ENCODE measurements at regions not wholly inside any gene's neighbourhood (a gene's known extent, or its start where the extent isn't known, plus 50 kb on each side); places are given as distances from the start of the nearest gene placed in this dataset.
A peak's percentile ranks its signal among the peaks of the same experiment; 100 is the strongest.

DNA sequence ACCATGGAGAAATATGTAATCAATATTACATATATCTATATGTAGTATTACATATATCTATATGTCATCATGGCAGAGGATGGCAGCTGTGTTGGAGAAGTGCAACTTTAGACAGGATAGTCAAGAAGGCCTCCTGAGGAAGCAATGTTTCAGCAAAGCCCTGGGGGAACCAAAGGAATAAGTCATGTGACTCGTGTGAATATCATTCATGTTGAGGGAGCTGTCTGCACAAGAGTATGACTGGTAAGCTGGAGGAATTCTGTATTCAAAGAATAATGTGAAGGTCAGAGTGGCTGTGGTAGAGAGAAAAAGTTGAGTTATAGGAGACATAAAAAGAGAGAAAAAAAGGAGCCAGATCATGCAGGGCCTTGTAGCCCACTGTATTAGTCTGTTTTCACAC lies 92.9 kb upstream of the EDNRA start:
- Histone ChIP-seq H3K4me1 (no peaks in the 10 kb centered on the region; the same call in 1 of the 2 replicates), H3K36me3 (no peaks in the 10 kb centered on the region), H3K4me3 (ENCODE audit: low read depth, low read length) (no peak overlapping the region), H3K9me3 (peaks cover 5% of the 10 kb centered on the region; the same call in 1 of the 2 replicates), H3K27me3 (no peaks in the 10 kb centered on the region)
- DNase-seq: no peak
- TF ChIP-seq, protein P1, sequence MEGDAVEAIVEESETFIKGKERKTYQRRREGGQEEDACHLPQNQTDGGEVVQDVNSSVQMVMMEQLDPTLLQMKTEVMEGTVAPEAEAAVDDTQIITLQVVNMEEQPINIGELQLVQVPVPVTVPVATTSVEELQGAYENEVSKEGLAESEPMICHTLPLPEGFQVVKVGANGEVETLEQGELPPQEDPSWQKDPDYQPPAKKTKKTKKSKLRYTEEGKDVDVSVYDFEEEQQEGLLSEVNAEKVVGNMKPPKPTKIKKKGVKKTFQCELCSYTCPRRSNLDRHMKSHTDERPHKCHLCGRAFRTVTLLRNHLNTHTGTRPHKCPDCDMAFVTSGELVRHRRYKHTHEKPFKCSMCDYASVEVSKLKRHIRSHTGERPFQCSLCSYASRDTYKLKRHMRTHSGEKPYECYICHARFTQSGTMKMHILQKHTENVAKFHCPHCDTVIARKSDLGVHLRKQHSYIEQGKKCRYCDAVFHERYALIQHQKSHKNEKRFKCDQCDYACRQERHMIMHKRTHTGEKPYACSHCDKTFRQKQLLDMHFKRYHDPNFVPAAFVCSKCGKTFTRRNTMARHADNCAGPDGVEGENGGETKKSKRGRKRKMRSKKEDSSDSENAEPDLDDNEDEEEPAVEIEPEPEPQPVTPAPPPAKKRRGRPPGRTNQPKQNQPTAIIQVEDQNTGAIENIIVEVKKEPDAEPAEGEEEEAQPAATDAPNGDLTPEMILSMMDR (IDR thresholded peaks at IDR 0.05; ENCODE audit: low read depth, low read length): no peak

DNA sequence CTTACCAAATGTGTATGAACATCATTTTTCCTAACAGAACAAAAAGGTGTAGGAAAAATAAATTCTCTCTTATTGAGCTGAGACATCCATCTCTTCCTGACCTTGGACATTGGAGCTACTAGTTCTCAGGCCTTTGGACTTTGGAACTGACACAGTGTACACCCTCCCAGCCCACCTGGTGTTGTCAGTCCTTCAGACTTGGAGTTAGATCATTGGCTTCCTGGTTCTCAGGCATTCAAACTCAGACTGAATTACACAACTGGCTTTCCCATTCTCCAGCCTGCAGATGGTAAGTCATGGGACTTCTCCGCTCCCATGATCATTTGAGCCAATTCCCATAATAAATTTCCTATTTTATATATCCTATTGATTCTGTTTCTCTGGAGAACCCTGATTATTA lies 84.8 kb upstream of the EDNRA start:
- Histone ChIP-seq H3K36me3 (no peaks in the 10 kb centered on the region), H3K27me3 (no peaks in the 10 kb centered on the region), H3K4me3 (ENCODE audit: low read depth, low read length) (no peak overlapping the region), H3K4me1 (no peaks in the 10 kb centered on the region), H3K9me3 (no peaks in the 10 kb centered on the region)
- TF ChIP-seq, protein P1 (IDR thresholded peaks at IDR 0.05; ENCODE audit: low read depth, low read length): no peak
- DNase-seq: no peak

DNA sequence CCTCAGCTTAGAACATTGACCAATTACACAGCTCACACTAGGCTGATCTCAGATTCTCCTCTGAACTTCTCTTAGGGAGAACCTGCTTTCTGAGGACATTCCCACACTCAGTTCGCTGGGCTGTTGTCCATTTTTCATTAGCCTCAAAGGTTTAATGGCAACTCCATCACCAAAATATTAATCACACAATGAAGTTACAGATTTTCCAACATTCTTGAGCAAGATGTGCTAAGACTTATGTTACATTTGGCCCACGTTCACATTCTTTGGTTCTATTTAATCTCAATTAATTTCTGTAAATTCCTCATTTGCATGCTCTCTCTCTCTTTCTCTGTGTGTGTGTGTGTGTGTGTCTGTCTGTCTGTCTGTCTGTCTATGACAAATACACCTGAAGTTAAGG lies 82.3 kb upstream of the EDNRA start:
- TF ChIP-seq, protein P1 (IDR thresholded peaks at IDR 0.05; ENCODE audit: low read depth, low read length): no peak
- DNase-seq: no peak
- Histone ChIP-seq H3K4me1 (no peaks in the 10 kb centered on the region), H3K27me3 (no peaks in the 10 kb centered on the region), H3K36me3 (no peaks in the 10 kb centered on the region), H3K9me3 (no peaks in the 10 kb centered on the region), H3K4me3 (ENCODE audit: low read depth, low read length) (no peak overlapping the region)

DNA sequence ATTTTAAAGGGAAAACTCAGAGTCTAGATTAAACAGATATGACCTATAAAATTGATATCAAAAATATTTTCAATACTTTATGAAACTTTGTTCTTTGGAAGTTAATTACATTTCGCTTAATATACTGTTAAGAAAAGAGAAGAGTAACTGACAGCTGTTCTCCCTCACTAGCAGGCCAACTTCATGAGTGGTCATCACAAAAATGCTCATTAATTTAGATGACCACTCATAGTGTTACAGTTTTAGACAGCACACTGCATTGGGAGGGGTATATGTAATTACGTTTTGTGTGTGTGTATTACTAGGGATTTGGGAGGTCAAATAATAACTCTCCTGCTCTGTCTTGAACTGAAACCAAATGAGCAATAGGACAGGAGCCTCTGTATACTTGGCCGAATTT lies 80.2 kb upstream of the EDNRA start:
- TF ChIP-seq, protein P1 (IDR thresholded peaks at IDR 0.05; ENCODE audit: low read depth, low read length): no peak
- H3K36me3 ChIP-seq: no peaks in the 10 kb centered on the region
- no peak overlapping the region for H3K4me3 ChIP-seq (ENCODE audit: low read depth, low read length)
- H3K27me3 ChIP-seq: no peaks in the 10 kb centered on the region
- no peaks in the 10 kb centered on the region for H3K9me3 ChIP-seq
- no peaks in the 10 kb centered on the region for H3K4me1 ChIP-seq
- DNase-seq: no peak

DNA sequence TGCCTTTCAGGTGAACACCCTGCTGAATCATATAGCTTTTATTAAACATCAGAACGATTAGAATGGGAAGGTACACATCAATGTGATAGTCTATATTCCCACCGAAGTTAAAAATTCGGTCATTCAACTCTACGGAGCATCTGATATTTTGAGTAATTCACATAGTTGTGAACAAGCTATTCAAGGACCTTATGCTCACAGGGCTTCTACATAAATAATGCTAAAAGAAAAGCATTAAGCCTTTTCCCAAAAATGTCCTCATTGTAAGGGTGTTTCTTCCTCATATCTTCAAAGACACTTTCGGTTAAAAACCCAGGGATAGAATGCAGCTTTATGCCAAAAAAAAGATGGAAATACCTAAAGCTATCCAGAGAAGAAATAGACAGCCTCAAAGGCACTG lies 79.7 kb upstream of the EDNRA start:
- Histone ChIP-seq H3K4me3 (ENCODE audit: low read depth, low read length) (no peak overlapping the region), H3K27me3 (no peaks in the 10 kb centered on the region), H3K4me1 (no peaks in the 10 kb centered on the region), H3K36me3 (no peaks in the 10 kb centered on the region), H3K9me3 (no peaks in the 10 kb centered on the region)
- TF ChIP-seq, protein P1 (IDR thresholded peaks at IDR 0.05; ENCODE audit: low read depth, low read length): no peak
- DNase-seq: no peak

DNA sequence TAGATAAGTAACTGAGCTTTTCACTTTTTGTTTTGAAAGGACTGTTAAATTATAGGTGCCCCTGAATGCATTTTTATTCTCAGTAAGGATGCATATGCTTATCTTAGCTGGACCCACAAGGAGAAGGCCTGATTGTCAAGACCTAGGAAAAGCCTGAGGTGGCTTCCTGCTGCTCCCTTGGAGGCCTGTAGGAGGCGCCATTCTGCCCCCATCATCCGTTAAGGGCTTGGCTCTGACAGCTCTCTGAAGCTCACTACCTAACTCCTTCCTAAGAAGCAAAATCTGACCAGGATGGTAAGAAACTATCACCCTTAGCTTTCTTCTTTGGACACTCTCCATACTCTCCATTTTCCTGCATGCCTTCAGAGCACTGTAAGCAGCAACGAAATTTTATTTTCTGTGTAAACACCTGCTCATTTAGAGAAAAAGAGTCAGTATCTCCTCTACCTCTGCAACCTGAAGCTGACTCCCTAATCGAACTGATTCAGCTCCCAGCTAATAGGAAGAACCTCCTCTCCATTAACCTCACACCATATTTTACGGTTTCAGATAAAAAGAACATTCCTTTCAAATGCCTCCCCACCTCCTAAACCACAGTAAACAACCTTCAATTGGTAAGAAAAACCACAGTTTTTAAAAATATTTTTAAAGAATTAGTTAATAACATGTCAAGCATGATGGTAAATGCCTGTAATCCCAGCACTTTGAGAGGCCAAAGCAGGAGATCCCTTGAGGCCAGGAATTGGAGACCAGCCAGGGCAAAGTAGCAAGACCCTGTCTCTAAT lies 73.4 kb upstream of the EDNRA start:
- DNase-seq: no peak
- H3K4me3 ChIP-seq (ENCODE audit: low read depth, low read length): no peak overlapping the region
- H3K36me3 ChIP-seq: no peaks in the 10 kb centered on the region
- no peaks in the 10 kb centered on the region for H3K4me1 ChIP-seq
- no peaks in the 10 kb centered on the region for H3K27me3 ChIP-seq
- H3K9me3 ChIP-seq: no peaks in the 10 kb centered on the region; the same call in 1 of the 2 replicates
- TF ChIP-seq, protein P1 (IDR thresholded peaks at IDR 0.05; ENCODE audit: low read depth, low read length): peak; percentile 64

Measured in BE2C (cell line).